Neural cell (in vitro differentiated cells): ENCODE measurements at regions not wholly inside any gene's neighbourhood (a gene's known extent, or its start where the extent isn't known, plus 50 kb on each side); places are given as distances from the start of the nearest gene placed in this dataset.

Source experiments
- EP300 ChIP-seq: fragments of 450-650 bp; conservative IDR thresholded peaks from 2 replicates; pipeline ENCODE4 v1.6.1; 2014; ENCODE audit warnings: antibody characterized with exemption, mild to moderate bottlenecking, moderate library complexity; ENCODE audit not compliant: poor library complexity, severe bottlenecking
- EZH2 ChIP-seq: fragments of 200-600, 300-800 bp; shearing (Covaris generic), sonication (generic); IDR thresholded peaks from 2 replicates; pipeline ENCODE4 v1.6.1; 2014; ENCODE audit warnings: antibody characterized with exemption, low read length, borderline replicate concordance, mild to moderate bottlenecking; ENCODE audit not compliant: insufficient read depth, poor library complexity, severe bottlenecking
- MXI1 ChIP-seq: fragments of 450-650 bp; conservative IDR thresholded peaks from 2 replicates; pipeline ENCODE4 v1.6.1; 2014; ENCODE audit warnings: antibody characterized with exemption, mild to moderate bottlenecking; ENCODE audit not compliant: poor library complexity, severe bottlenecking
- POLR2AphosphoS5 ChIP-seq: IDR thresholded peaks from 2 replicates; pipeline ENCODE4 v1.6.1; 2012
- RAD21 ChIP-seq: fragments of 450-650 bp; conservative IDR thresholded peaks from 2 replicates; pipeline ENCODE4 v1.6.1; 2014; ENCODE audit warnings: antibody characterized with exemption, mild to moderate bottlenecking, moderate library complexity
- SMC3 ChIP-seq: fragments of 450-650 bp; conservative IDR thresholded peaks from 2 replicates; pipeline ENCODE4 v1.6.1; 2014; ENCODE audit warnings: antibody characterized with exemption, mild to moderate bottlenecking, moderate library complexity; ENCODE audit not compliant: poor library complexity
- TF ChIP-seq, protein P1 (sequence below): fragments of 450-650 bp; IDR thresholded peaks from 2 replicates; pipeline ENCODE4 v1.5.1; 2014; ENCODE audit warnings: antibody characterized with exemption, mild to moderate bottlenecking, moderate library complexity; ENCODE audit not compliant: poor library complexity, severe bottlenecking
- TF ChIP-seq, protein P2 (sequence below): IDR thresholded peaks from 2 replicates; pipeline ENCODE4 v1.6.1; 2012; ENCODE audit warnings: borderline replicate concordance

DNA sequence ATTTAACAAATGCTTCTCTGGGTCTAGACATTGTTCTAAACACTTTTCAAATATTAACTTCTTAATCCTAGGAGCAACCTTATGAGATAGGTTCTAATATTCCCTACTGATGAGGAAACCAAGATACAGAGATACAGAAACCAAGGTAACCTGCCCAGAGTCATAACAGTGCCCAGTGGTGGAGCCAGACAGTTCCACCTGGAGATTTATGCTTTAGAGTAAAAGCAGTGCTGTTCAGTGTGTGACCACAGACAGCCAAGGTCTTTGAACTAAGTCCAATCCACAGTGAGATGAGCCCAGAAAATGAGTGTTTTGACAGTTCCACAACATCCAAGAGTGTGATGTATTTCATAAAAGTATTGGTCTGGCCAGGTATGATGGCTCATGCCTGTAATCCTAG, 105.2 kb upstream of the UMPS start:
- TF ChIP-seq MXI1 (no peak), EZH2 (no peak), POLR2AphosphoS5 (no peak), RAD21 (no peak), EP300 (no peak), SMC3 (no peak)
- TF ChIP-seq, protein P1, sequence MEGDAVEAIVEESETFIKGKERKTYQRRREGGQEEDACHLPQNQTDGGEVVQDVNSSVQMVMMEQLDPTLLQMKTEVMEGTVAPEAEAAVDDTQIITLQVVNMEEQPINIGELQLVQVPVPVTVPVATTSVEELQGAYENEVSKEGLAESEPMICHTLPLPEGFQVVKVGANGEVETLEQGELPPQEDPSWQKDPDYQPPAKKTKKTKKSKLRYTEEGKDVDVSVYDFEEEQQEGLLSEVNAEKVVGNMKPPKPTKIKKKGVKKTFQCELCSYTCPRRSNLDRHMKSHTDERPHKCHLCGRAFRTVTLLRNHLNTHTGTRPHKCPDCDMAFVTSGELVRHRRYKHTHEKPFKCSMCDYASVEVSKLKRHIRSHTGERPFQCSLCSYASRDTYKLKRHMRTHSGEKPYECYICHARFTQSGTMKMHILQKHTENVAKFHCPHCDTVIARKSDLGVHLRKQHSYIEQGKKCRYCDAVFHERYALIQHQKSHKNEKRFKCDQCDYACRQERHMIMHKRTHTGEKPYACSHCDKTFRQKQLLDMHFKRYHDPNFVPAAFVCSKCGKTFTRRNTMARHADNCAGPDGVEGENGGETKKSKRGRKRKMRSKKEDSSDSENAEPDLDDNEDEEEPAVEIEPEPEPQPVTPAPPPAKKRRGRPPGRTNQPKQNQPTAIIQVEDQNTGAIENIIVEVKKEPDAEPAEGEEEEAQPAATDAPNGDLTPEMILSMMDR = no peak
- TF ChIP-seq, protein P2, sequence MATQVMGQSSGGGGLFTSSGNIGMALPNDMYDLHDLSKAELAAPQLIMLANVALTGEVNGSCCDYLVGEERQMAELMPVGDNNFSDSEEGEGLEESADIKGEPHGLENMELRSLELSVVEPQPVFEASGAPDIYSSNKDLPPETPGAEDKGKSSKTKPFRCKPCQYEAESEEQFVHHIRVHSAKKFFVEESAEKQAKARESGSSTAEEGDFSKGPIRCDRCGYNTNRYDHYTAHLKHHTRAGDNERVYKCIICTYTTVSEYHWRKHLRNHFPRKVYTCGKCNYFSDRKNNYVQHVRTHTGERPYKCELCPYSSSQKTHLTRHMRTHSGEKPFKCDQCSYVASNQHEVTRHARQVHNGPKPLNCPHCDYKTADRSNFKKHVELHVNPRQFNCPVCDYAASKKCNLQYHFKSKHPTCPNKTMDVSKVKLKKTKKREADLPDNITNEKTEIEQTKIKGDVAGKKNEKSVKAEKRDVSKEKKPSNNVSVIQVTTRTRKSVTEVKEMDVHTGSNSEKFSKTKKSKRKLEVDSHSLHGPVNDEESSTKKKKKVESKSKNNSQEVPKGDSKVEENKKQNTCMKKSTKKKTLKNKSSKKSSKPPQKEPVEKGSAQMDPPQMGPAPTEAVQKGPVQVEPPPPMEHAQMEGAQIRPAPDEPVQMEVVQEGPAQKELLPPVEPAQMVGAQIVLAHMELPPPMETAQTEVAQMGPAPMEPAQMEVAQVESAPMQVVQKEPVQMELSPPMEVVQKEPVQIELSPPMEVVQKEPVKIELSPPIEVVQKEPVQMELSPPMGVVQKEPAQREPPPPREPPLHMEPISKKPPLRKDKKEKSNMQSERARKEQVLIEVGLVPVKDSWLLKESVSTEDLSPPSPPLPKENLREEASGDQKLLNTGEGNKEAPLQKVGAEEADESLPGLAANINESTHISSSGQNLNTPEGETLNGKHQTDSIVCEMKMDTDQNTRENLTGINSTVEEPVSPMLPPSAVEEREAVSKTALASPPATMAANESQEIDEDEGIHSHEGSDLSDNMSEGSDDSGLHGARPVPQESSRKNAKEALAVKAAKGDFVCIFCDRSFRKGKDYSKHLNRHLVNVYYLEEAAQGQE = no peak
